ENCODE measurements at regions not wholly inside any gene's neighbourhood (a gene's known extent, or its start where the extent isn't known, plus 50 kb on each side); places are given as distances from the start of the nearest gene placed in this dataset.

GRCh38 chr6:71204741-71205140 is 83.9 kb upstream of the OGFRL1 start:
- TF ChIP-seq YY1 (IDR thresholded peaks at IDR 0.05; ENCODE audit: insufficient read depth, insufficient read length), result no peak
- TF ChIP-seq SUZ12 (IDR thresholded peaks at IDR 0.05; ENCODE audit: extremely low read depth, insufficient read depth, insufficient read length), result no peak

All from NT2/D1 (cell line).